ENCODE measurements at regions not wholly inside any gene's neighbourhood (a gene's known extent, or its start where the extent isn't known, plus 50 kb on each side); places are given as distances from the start of the nearest gene placed in this dataset.

GRCh38 chr10:112087953-112088456 is 95.6 kb downstream of the GPAM start:
- H3K27me3 ChIP-seq = no peaks in the 10 kb centered on the region
- H3K4me3 ChIP-seq = no peak overlapping the region
- no peaks in the 10 kb centered on the region for H3K9me3 ChIP-seq
- DNase-seq = no peak
- H3K36me3 ChIP-seq = no peaks in the 10 kb centered on the region

- Histone ChIP-seq H3K27me3 (no peaks in the 10 kb centered on the region), H3K9me3 (no peaks in the 10 kb centered on the region), H3K36me3 (no peaks in the 10 kb centered on the region), H3K4me3 (no peak overlapping the region)
- DNase-seq = no peak
Observed at GRCh38 chr10:112091703-112092102, 91.9 kb downstream of the GPAM start.

GRCh38 chr10:112092519-112092918 is 91.0 kb downstream of the GPAM start:
- H3K36me3 ChIP-seq = no peaks in the 10 kb centered on the region
- no peak for DNase-seq
- H3K9me3 ChIP-seq = no peaks in the 10 kb centered on the region
- H3K4me3 ChIP-seq = no peak overlapping the region
- H3K27me3 ChIP-seq = no peaks in the 10 kb centered on the region

GRCh38 chr10:112094984-112095383 is 88.6 kb downstream of the GPAM start:
- no peak overlapping the region for H3K4me3 ChIP-seq
- H3K27me3 ChIP-seq = no peaks in the 10 kb centered on the region
- H3K9me3 ChIP-seq = no peaks in the 10 kb centered on the region
- no peak for DNase-seq
- no peaks in the 10 kb centered on the region for H3K36me3 ChIP-seq

- Histone ChIP-seq H3K36me3 (no peaks in the 10 kb centered on the region), H3K27me3 (no peaks in the 10 kb centered on the region), H3K9me3 (no peaks in the 10 kb centered on the region), H3K4me3 (no peak overlapping the region)
- DNase-seq = no peak
Observed at GRCh38 chr10:112095731-112096130, 87.8 kb downstream of the GPAM start.

GRCh38 chr10:112098682-112099081 is 84.9 kb downstream of the GPAM start:
- DNase-seq = no peak
- Histone ChIP-seq H3K4me3 (no peak overlapping the region), H3K9me3 (no peaks in the 10 kb centered on the region), H3K36me3 (no peaks in the 10 kb centered on the region), H3K27me3 (no peaks in the 10 kb centered on the region)
